HG03045 (cell line): ENCODE measurements at regions not wholly inside any gene's neighbourhood (a gene's known extent, or its start where the extent isn't known, plus 50 kb on each side); places are given as distances from the start of the nearest gene placed in this dataset.

Source experiments
- ATAC-seq: cut with Tn5 transposase; IDR thresholded peaks from one replicate; pipeline ENCODE4 v1.9.1; 2021; ENCODE audit warnings: mild to moderate bottlenecking, moderate library complexity; ENCODE audit not compliant: unreplicated experiment

DNA sequence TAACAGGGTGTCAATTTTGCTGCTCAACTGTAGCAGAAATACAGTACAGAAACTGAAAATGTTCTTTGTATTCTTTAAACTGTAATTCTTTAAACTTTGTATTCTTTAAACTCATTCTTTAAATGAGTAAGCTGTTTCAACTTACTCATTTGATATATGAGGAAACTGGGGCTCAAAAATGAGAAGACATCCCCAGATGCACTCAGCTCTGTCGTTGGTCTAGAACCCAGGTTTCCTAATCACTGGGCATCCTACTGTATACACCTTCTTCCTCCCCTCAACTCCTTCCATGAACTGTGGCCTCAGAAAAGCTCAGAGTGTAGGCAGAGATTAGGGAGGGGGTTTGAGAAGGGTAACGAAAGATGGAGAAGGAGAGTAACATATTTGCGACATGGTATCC, 136.5 kb upstream of the MAST4 start:
- ATAC-seq = no peak

DNA sequence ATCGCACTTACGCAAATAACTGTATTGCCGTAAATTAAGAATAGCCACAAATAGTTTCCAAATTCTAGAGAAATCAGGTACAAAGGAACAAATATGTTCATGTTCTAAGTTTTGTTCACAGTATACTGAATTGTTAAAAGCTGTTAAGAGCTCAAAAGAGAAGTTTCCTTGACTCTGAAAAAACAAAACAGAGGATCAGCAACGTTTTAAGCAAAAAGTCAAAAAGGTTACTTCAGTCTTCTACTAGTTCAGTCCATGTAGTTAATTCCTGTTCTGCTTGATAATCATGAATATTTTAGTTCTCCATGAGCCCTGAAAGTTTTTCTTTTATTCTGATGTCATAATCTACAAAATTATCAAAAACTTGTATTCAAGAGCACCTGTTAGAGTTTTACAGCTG, 128.6 kb upstream of the MAST4 start:
- ATAC-seq = no peak

DNA sequence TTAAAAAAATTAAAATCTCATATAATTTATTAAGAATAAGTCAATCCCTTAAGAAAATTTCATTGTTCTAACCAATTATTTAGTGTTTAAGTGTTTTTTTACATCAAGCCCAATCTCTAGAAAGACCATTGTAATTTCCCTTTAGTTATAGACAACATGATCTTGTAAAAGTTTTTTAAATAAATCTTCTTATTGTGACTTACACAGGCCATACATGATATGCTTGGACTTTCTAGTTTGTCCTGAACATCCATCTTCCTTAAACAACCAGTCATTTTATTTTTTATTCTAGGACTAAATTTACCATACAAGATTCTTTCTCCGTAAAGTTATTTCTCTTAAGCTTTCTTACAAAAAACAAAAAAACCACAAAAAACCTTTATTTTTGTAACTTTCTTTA, 126.5 kb upstream of the MAST4 start:
- no peak for ATAC-seq

DNA sequence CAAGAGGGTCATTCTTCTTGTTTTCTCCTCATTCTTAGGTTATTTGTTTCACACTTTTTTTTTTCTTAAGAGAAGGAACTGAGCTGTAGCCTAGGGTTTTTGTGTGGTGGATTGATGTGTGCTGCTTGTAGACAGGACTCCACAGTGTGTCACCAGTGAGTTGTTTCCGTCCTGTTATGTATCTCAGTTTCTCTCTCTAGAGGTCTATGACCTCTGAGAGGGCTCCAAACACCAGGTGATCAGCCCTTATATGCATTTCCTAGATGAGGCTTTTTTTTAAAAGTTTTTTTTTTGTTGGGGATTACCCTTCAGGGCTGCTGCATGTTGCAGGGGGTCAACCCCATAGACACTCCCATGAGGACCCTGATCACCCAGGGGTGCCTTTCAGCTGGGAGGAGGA, 124.2 kb upstream of the MAST4 start:
- ATAC-seq = no peak

DNA sequence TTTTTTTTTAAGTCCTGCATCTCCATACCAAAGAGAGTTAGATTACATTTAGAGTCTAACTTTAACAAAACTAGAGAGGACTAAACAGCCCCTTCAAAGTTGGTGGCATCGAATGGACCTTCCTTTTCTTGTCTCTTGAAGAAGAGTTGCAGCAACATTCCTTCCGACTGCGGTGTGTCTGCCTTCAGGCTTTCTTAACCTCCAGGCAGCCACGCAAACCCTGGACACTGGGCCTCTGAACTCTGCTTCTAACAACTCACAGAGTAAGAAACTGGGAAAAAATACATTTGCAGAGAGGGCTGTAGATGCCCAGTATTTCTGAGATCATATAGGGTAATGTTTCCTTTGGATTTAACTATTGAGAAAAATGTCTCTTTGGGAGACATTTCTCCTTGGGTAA, 120.5 kb upstream of the MAST4 start:
- ATAC-seq = no peak

DNA sequence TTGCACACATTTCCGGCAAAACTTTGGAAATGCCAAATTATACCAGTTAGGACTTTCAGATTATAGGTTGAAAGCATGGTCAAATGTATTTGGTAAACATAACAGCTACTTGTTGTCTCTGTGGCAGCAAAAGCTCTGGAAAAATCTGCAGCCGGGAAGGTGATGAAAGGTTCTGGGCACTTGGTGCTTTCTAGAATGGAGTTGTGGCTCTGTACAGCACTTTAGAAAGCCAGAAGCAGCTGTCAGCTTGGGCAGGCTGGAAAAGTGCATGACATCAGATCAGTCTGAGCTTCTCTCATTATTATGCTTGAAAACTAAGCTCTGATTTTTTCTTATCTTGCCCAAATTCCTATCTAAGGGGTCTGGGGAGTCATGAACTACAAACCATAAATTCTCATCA, 118.6 kb upstream of the MAST4 start:
- no peak for ATAC-seq

DNA sequence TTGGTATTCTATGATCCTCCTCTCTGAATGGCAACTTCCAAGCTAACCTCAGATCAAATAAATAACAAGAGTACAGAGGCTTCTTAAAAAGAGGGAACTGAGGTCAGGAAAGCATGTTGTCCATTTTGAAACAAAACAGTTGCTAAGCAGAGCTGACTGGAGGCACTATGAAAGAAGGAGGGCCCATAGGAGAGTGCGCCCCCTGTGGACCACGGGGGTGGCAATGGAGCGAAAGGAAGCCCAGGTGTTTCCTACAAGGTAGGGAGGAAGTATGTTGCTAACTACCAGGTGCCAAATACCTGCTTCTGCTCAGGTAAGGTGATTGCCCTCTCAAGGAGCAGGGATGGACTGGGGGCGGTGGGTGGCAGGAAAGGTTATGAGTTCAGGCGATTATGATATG, 101.8 kb upstream of the MAST4 start:
- no peak for ATAC-seq

DNA sequence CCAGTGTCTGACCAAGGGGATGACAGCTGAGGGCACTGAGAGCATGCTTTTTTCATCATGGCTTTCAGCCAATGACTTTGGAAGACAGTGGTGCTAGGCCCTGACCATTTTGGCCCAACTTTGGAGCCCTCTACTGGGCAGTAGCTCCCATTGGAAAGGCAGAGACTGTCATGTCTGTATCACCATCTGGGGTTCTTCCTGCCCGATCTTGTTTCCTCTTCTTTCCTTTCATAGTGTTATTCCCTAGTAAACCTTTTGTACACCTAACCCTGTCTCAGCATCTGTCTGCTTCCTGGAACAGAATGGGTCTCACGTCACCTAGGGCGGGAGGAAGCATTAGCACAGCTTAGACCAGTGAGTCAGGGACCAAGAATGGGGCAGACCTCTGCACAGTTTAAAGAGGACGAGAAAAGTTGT, 97.4 kb upstream of the MAST4 start:
- no peak for ATAC-seq

DNA sequence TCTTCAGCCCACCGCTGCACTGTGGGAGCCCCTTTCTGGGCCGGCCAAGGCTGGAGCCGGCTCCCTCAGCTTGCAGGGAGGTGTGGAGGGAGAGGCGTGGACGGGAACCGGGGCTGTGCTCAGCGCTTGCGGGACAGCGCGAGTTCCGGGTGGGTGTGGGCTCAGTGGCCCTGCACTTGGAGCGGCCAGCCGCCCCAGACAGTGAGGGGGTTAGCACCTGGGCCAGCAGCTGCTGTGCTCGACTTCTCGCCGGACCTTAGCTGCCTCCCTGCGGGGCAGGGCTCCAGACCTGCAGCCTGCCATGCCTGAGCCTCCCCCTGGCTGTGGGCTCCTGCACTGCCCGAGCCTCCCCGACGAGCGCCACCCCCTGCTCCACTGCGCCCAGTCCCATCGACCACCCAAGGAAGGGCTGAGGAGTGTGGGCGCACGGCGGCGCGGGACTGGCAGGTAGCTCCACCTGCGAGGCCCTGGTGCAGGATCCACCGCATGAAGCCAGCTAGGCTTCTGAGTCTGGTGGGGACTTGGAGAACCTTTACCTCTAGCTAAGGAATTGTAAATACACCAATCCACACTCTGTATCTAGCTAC, 92.9 kb upstream of the MAST4 start:
- ATAC-seq = no peak

DNA sequence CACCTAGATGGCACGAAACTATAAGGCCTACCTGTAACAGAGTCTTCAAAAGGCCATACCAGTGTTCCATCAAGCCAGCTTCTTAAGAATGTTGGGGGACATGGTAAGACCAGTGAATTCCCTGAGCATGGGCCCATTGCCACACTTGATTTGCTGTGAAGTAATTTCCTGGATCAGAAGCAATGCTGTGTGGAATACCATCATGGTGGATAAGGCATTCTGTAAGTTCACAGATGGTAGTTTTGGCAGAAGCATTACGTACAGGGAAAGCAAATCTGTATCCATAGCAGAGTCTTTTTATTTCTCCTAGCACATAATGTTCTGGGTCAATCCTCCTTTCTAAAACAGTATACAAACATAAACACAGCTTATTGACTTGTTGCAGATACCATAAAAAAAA, 89.1 kb upstream of the MAST4 start:
- ATAC-seq = no peak

DNA sequence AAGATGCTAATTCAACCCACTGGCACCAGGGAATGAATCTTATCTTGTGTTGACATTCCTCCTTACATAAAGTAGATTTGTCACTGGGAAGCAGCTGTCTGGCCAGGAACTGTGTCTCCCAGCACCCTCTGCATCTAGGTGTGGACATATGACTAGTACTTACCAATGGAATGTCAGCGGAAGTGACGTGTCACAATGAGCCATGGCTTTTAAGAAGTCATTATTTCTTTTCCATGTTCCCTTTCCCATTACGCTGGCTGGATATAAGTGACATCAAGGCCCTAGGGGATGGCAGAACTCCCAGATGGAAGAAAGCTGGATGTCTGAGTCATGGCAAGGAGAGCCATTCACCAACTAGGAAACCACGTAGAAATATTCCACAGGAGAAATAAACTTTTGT, 84.7 kb upstream of the MAST4 start:
- no peak for ATAC-seq

DNA sequence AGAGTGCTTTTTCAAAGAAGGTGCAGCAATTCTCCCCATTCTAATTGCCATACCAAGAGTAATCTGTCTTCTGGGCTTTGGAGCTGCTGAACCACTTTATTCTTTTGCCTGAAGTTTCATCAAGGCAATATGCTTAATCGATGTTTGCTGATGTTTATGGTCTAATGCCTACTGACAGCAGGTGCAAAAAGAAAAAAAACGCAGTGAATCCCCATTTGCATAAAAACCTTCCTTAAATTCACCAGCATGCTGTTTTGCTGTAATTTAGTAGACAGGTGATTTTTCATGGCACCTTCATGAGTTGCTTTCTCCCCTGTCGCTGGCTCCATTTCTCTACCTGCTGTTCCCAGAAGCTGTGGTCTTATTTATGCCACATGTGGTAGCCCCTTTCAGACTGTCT, 83.1 kb upstream of the MAST4 start:
- ATAC-seq = no peak

DNA sequence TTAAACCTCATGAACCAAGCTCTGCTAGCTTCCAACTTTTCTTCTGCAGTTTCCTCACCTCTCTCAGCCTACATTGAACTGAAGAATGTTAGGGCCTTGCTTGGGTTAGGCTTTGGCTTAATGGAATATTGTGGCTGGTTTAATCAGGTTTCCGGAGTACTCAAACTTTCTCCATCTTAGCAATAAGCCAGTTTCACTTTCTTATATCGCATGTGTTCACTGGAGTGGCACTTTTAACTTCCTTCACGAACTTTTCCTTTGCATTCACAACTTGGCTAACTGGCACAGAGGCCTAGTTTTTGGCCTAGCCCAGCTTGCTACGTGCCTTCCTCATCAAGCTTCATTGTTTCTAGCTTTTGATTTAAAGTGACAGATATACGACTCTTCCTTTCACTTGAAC, 81.0 kb upstream of the MAST4 start:
- ATAC-seq = no peak

DNA sequence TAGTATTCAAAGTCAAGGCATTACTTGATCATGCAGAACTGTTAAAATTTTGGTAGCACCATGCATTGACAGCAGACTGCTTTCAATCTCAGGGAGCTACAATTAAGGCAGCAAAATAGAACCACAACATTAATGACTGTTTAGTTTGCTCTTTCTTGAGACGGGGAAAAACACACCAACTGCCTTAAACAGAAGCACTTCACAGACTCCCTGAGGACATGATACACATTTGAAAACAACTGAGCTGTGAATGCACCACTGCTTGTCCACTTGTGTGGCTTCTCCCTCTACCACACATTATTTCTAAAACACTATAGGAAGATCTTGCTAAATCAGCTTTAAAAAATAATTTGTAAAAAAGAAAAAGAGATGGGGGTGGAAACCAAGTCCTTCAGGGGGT, 79.6 kb upstream of the MAST4 start:
- no peak for ATAC-seq

DNA sequence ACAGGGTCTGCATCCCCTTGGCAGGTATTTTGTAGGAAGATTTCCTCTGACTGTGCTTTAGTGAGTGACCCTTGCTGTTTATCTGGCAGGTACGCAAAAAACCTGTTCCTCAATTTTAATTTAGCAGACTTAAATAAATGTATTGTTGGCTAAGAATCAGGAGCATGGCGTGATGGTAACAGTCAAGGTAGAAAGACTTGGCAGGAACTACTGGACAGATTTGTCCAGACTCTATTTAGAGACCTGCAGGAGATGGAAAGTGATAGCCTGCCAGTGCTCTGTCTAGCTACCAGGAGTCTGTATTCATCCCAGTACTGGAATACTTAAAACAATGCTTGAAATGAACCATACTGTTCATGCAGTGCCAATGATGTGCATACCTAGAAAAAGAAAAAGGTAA, 78.8 kb upstream of the MAST4 start:
- no peak for ATAC-seq

DNA sequence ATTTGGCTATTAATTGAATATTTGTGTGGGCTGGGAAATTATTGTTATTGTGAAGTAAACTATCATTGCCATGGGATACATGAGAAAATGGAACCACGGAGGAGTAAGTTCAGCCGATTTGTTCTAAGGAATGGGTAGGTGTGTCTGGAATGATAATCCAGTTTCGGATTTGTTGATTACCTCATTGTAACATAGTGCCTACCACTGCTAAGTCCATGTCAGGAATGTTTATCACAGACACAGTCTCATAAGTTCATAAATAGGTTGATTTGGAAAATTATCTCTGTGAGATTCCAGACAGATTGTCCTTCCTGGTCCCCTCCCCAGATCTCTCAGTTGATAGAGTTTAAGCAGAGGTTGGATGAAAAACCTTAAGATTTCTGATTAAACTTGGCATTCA, 78.1 kb upstream of the MAST4 start:
- ATAC-seq = no peak

DNA sequence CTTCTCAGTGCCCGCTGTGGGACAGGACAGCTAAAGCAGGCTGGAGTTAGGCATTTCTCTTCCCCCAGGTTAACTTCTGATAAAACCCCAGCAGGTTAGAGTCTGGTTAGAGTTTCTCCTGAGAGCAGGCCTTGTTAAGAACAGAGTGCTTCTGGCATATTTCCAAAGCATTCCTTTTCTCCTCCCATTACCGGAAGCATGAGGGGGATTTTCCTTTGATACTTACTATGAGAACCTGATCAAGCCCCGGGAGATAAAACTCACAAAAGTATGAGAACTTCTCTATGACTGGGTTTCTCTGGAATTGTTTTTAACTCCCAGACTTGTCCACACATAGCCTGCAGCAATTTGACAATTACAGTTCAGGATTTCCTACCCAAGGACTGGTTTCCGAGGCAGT, 77.4 kb upstream of the MAST4 start:
- ATAC-seq = no peak

DNA sequence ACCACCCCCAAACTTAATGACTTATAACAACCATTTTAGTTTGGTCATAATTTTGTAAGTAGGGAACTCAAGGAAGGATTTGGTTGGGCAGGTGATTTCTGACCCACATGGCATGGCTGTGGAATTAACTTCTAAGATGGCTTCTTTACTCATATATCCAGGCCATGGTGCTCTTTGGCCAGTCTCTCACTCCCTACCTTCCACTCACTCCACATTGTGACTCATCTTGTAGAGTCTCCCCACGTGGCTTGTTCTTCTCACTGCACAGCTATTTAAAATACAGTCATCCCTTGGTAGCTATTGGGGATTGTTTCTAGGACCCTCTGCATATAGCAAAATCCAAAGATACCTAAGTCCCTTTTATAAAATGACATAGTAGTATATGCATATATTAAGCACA, 76.6 kb upstream of the MAST4 start:
- ATAC-seq = no peak

DNA sequence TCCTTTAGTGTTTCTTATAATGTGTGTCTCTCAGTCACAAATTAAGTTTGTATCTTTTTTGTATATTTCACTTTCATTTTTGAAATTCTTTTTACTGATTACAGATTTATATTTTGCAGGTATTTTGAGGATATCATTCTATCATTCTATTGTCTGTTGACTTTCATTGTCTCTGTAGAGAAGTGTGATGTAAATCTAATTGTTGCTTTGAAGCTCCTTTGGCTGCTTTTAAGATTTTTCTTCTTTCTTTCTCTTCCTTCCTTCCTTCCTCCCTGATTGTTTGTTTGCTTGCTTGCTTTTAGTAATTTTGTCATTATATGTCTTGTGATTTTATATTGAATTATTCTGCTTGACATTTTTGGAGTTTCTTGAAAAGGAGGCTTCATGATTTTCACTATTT, 75.3 kb upstream of the MAST4 start:
- ATAC-seq = no peak

DNA sequence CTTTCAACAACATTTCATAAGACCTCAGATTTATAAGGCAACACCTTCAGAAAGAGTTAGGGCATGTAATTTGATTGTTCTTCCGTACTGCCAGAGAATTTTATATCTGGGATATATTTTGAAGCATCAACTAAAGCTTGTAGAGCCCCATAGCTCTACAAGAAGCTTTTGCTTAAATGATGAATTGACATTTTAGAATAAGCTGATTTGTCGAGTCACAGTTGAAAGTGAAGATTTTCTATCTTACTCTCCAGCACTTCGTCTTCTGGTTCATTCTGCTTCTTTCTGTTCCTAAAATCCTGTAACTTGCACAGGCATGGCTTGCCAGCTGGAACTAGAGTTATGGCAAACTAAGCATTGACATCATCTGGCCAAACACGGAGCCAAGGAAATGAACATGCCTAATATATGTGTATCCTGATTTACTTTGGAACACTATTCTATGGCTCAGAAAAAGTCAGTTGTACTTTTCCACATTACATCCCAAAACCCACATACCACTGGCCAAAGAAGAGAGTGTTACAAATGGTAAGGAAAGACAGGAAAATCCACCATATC, 68.6 kb upstream of the MAST4 start:
- no peak for ATAC-seq

DNA sequence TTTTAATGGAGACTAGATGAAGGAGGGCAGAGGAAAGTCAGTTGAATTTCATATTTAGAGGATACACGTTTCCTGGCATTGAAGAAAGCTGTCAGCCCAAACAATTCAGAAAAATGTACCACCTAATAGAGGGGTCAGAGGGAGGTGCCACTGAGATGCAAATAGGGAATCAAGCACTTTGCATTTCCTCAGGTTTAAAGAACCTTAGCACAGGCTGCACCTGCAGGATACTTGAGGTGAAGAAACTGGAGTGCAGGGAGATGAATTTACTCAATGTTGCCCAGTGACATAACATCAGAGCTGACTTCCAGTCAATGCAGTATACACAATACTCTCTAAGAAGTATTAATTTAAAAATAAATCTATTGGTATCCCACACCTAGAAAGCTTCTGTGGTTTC, 67.0 kb upstream of the MAST4 start:
- no peak for ATAC-seq

DNA sequence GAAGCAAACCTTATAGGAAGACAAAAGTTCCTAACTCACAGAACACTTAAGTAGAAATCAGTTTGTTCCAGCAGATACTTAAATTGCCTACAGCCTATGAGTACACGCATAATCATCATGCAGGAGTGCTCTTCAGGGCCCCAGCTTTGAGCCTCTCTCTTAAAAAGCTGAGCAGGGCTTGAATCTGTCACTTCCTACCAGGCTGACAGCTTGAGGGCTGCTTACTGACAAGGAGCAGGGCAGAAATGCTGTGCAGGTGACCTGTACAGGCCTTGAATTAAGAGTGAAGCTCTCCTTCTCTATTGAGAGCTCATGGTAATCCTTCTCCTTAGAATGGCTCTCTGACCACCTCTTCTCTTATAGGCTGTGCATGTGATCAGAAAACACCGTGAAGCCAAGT, 66.5 kb upstream of the MAST4 start:
- no peak for ATAC-seq

DNA sequence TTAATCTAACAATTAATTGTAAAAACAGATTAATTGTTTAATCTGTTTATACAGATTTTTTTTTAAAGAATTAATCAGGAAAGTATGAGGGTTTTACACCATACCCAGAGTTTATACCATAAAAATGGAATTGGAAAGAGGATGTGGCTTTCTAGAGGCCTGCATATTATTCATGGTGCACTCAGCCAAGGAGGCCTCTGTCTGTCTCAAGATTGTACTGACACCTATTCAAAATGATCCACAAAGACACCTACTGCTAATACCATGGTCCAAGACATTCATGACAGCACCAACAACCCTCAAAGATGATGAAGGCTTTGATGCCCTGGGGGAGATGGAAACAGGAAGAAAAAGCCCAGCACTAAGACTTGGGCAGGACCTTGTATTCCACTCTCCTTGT, 58.1 kb upstream of the MAST4 start:
- ATAC-seq = no peak

DNA sequence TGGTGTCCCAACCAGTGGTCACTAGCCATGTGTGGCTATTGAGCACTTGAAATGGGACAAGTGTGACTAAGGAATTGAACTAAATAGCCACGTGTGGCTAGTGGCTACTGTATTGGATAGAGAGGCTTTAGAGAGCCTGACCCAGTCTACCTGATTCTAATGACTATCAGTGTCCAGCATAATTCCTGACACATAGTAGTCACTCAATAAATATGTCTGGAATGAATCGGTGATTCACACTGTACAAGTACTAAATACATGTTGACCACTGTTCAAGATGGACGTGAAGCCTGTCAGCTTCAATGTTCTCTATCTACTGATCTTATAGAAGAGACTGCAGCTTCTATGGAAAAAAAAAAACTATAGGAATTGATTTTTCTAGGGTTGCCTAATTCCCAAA, 57.7 kb upstream of the MAST4 start:
- no peak for ATAC-seq
